ENCODE measurements at regions not wholly inside any gene's neighbourhood (a gene's known extent, or its start where the extent isn't known, plus 50 kb on each side); places are given as distances from the start of the nearest gene placed in this dataset.

GRCh38 chr10:61350068-61350467 is 103.1 kb downstream of the TMEM26 start:
- H3K27me3 Mint-ChIP-seq (ENCODE audit: insufficient read depth, unreplicated experiment): no peaks in the 10 kb centered on the region
- no peak for TF ChIP-seq CTCF (IDR thresholded peaks at IDR 0.05; ENCODE audit: unreplicated experiment)
- H3K4me3 Mint-ChIP-seq (ENCODE audit: unreplicated experiment): no peak overlapping the region
- POLR2A ChIA-PET: no interaction called here
- no peak overlapping the region for H3K27ac Mint-ChIP-seq (ENCODE audit: low read depth, unreplicated experiment)
- intact Hi-C loops (cut with micrococcal nuclease): no loop called here
- peaks cover 8% of the 10 kb centered on the region for H3K9me3 Mint-ChIP-seq (ENCODE audit: unreplicated experiment)
- no peak for DNase-seq (ENCODE audit: unreplicated experiment)
- no peaks in the 10 kb centered on the region for H3K36me3 Mint-ChIP-seq (ENCODE audit: insufficient read depth, unreplicated experiment)
- no peaks in the 10 kb centered on the region for H3K4me1 Mint-ChIP-seq (ENCODE audit: insufficient read depth, unreplicated experiment)
- BruUV-seq (replicated peaks): no TSS peak
- CTCF ChIA-PET: no interaction called here

- H3K4me1 Mint-ChIP-seq (ENCODE audit: insufficient read depth, unreplicated experiment): no peaks in the 10 kb centered on the region
- no peak for DNase-seq (ENCODE audit: unreplicated experiment)
- ChIA-PET CTCF (interaction anchor here (0.6 kb wide), 1 partner anchor 232 kb away, joined by 5 read pairs; no protein-coding TSS in a partner anchor), POLR2A (interaction anchor here (0.9 kb wide), 1 partner anchor 79 kb away, joined by 3 read pairs; no protein-coding TSS in a partner anchor)
- TF ChIP-seq CTCF (IDR thresholded peaks at IDR 0.05; ENCODE audit: unreplicated experiment): no peak
- BruUV-seq (replicated peaks): no TSS peak
- intact Hi-C loops (cut with micrococcal nuclease): no loop called here
- no peaks in the 10 kb centered on the region for H3K36me3 Mint-ChIP-seq (ENCODE audit: insufficient read depth, unreplicated experiment)
- H3K4me3 Mint-ChIP-seq (ENCODE audit: unreplicated experiment): no peak overlapping the region
- H3K27me3 Mint-ChIP-seq (ENCODE audit: insufficient read depth, unreplicated experiment): no peaks in the 10 kb centered on the region
- H3K27ac Mint-ChIP-seq (ENCODE audit: low read depth, unreplicated experiment): no peak overlapping the region
- peaks cover 8% of the 10 kb centered on the region for H3K9me3 Mint-ChIP-seq (ENCODE audit: unreplicated experiment)
Observed at GRCh38 chr10:61346796-61347413, 106.3 kb downstream of the TMEM26 start.

GRCh38 chr10:61343796-61344195 is 109.4 kb downstream of the TMEM26 start:
- DNase-seq (ENCODE audit: unreplicated experiment): no peak
- no peaks in the 10 kb centered on the region for H3K27me3 Mint-ChIP-seq (ENCODE audit: insufficient read depth, unreplicated experiment)
- peaks cover 8% of the 10 kb centered on the region for H3K9me3 Mint-ChIP-seq (ENCODE audit: unreplicated experiment)
- intact Hi-C loops (cut with micrococcal nuclease): no loop called here
- no peak overlapping the region for H3K4me3 Mint-ChIP-seq (ENCODE audit: unreplicated experiment)
- H3K4me1 Mint-ChIP-seq (ENCODE audit: insufficient read depth, unreplicated experiment): no peaks in the 10 kb centered on the region
- no peak overlapping the region for H3K27ac Mint-ChIP-seq (ENCODE audit: low read depth, unreplicated experiment)
- no peak for TF ChIP-seq CTCF (IDR thresholded peaks at IDR 0.05; ENCODE audit: unreplicated experiment)
- no peaks in the 10 kb centered on the region for H3K36me3 Mint-ChIP-seq (ENCODE audit: insufficient read depth, unreplicated experiment)
- BruUV-seq (replicated peaks): no TSS peak
- CTCF ChIA-PET: interaction anchor here (1.2 kb wide), 1 partner anchor 72 kb away, joined by 3 read pairs; no protein-coding TSS in a partner anchor
- POLR2A ChIA-PET: interaction anchor here (0.7 kb wide), 1 partner anchor 207 kb away, joined by 3 read pairs; no protein-coding TSS in a partner anchor

GRCh38 chr10:61342858-61343572 is 110.2 kb downstream of the TMEM26 start:
- H3K4me1 Mint-ChIP-seq (ENCODE audit: insufficient read depth, unreplicated experiment): no peaks in the 10 kb centered on the region
- no TSS peak for BruUV-seq (replicated peaks)
- intact Hi-C loops (cut with micrococcal nuclease): no loop called here
- DNase-seq (ENCODE audit: unreplicated experiment): no peak
- no peaks in the 10 kb centered on the region for H3K36me3 Mint-ChIP-seq (ENCODE audit: insufficient read depth, unreplicated experiment)
- no peak overlapping the region for H3K27ac Mint-ChIP-seq (ENCODE audit: low read depth, unreplicated experiment)
- no peak overlapping the region for H3K4me3 Mint-ChIP-seq (ENCODE audit: unreplicated experiment)
- ChIA-PET POLR2A (interaction anchor here (0.7 kb wide), 1 partner anchor 206 kb away, joined by 3 read pairs; no protein-coding TSS in a partner anchor), CTCF (interaction anchor here (1.2 kb wide), 1 partner anchor 71 kb away, joined by 3 read pairs; no protein-coding TSS in a partner anchor)
- H3K9me3 Mint-ChIP-seq (ENCODE audit: unreplicated experiment): peaks cover 8% of the 10 kb centered on the region
- TF ChIP-seq CTCF (IDR thresholded peaks at IDR 0.05; ENCODE audit: unreplicated experiment): no peak
- H3K27me3 Mint-ChIP-seq (ENCODE audit: insufficient read depth, unreplicated experiment): no peaks in the 10 kb centered on the region
